A549 (cell line): ENCODE measurements at regions not wholly inside any gene's neighbourhood (a gene's known extent, or its start where the extent isn't known, plus 50 kb on each side); places are given as distances from the start of the nearest gene placed in this dataset.

Source experiments
- POLR2A ChIP-seq: IDR thresholded peaks from 2 replicates; pipeline ENCODE4 v1.6.1; 2012; ENCODE audit warnings: mild to moderate bottlenecking, low read length
- TF ChIP-seq, protein P1 (sequence below): fragments of >200 bp; sonication (Bioruptor Twin); formaldehyde crosslinking; IDR thresholded peaks from 3 replicates; pipeline ENCODE4 v1.5.1; 2016

GRCh38 chr10:88122576-88122975 lies 259.2 kb downstream of the PTEN start:
- TF ChIP-seq, protein P1, sequence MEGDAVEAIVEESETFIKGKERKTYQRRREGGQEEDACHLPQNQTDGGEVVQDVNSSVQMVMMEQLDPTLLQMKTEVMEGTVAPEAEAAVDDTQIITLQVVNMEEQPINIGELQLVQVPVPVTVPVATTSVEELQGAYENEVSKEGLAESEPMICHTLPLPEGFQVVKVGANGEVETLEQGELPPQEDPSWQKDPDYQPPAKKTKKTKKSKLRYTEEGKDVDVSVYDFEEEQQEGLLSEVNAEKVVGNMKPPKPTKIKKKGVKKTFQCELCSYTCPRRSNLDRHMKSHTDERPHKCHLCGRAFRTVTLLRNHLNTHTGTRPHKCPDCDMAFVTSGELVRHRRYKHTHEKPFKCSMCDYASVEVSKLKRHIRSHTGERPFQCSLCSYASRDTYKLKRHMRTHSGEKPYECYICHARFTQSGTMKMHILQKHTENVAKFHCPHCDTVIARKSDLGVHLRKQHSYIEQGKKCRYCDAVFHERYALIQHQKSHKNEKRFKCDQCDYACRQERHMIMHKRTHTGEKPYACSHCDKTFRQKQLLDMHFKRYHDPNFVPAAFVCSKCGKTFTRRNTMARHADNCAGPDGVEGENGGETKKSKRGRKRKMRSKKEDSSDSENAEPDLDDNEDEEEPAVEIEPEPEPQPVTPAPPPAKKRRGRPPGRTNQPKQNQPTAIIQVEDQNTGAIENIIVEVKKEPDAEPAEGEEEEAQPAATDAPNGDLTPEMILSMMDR = no peak
- TF ChIP-seq POLR2A = no peak
